OCI-LY1 (cell line): ENCODE measurements at regions not wholly inside any gene's neighbourhood (a gene's known extent, or its start where the extent isn't known, plus 50 kb on each side); places are given as distances from the start of the nearest gene placed in this dataset.

Experiments
- H2AFZ ChIP-seq: fragments of 200-600 bp; sonication (generic), shearing (Covaris generic); 2 replicates; pipeline ENCODE4 v1.6.0; 2014; ENCODE audit warnings: antibody characterized with exemption, mild to moderate bottlenecking, low read length
- H3F3A ChIP-seq: fragments of 200-600 bp; sonication (generic), shearing (Covaris generic); 2 replicates; pipeline ENCODE4 v1.6.0; 2014; ENCODE audit warnings: mild to moderate bottlenecking, antibody characterized with exemption, low read length, moderate library complexity; ENCODE audit not compliant: insufficient read depth
- H3K27ac ChIP-seq: fragments of 200-600 bp; sonication (generic); 2 replicates; pipeline ENCODE4 v1.5.1; 2014; ENCODE audit warnings: low read length, mixed run types, mild to moderate bottlenecking, low read depth; ENCODE audit not compliant: poor library complexity, severe bottlenecking
- H3K27me3 ChIP-seq: fragments of 200-600 bp; sonication (generic); 2 replicates; pipeline ENCODE4 v1.6.0; 2014; ENCODE audit warnings: antibody characterized with exemption, mild to moderate bottlenecking, low read length, moderate library complexity; ENCODE audit not compliant: insufficient read depth
- H3K36me3 ChIP-seq: fragments of 200-600 bp; sonication (generic); 2 replicates; pipeline ENCODE4 v1.6.1; 2014; ENCODE audit warnings: mild to moderate bottlenecking, antibody characterized with exemption, low read length, moderate library complexity, mixed read lengths; ENCODE audit not compliant: insufficient read depth
- H3K4me1 ChIP-seq: fragments of 200-600 bp; sonication (generic); 2 replicates; pipeline ENCODE4 v1.5.1; 2014; ENCODE audit warnings: mild to moderate bottlenecking, low read length, moderate library complexity; ENCODE audit not compliant: insufficient read depth, severe bottlenecking
- H3K4me2 ChIP-seq: fragments of 200-600 bp; sonication (generic), shearing (Covaris generic); 2 replicates; pipeline ENCODE4 v1.6.1; 2014; ENCODE audit warnings: low read length
- H3K4me3 ChIP-seq: fragments of 200-600 bp; sonication (generic); 2 replicates; pipeline ENCODE4 v1.5.1; 2014; ENCODE audit warnings: low read length, low read depth, mild to moderate bottlenecking, mixed read lengths; ENCODE audit not compliant: poor library complexity, severe bottlenecking
- H3K79me2 ChIP-seq: fragments of 200-600 bp; shearing (Covaris generic); 2 replicates; pipeline ENCODE4 v1.6.1; 2016; ENCODE audit warnings: mixed run types, low read length, mixed read lengths; ENCODE audit not compliant: insufficient read depth
- H3K9ac ChIP-seq: fragments of 200-600 bp; sonication (generic), shearing (Covaris generic); 2 replicates; pipeline ENCODE4 v1.6.1; 2014; ENCODE audit warnings: mild to moderate bottlenecking, low read length, mixed read lengths
- H3K9me2 ChIP-seq: fragments of 200-600 bp; sonication (generic), shearing (Covaris generic); 2 replicates; pipeline ENCODE4 v1.6.1; 2014; ENCODE audit warnings: low read depth, mild to moderate bottlenecking, low read length, mixed read lengths
- H3K9me3 ChIP-seq: fragments of 200-600 bp; shearing (Covaris generic); 2 replicates; pipeline ENCODE4 v1.6.1; 2014; ENCODE audit warnings: low read length, mixed read lengths
- H4K20me1 ChIP-seq: fragments of 200-600 bp; sonication (generic), shearing (Covaris generic); 2 replicates; pipeline ENCODE4 v1.6.0; 2016; ENCODE audit warnings: mild to moderate bottlenecking, low read length; ENCODE audit not compliant: insufficient read depth
- EZH2 ChIP-seq: fragments of 200-600 bp; sonication (generic), shearing (Covaris generic); IDR thresholded peaks from 2 replicates; pipeline ENCODE4 v1.8.0; 2017; ENCODE audit warnings: borderline replicate concordance, mixed run types, mild to moderate bottlenecking, antibody characterized with exemption, low read length, moderate library complexity, mixed read lengths
- TF ChIP-seq, protein P1 (sequence below): fragments of 200-600 bp; sonication (generic), shearing (Covaris generic); IDR thresholded peaks from 2 replicates; pipeline ENCODE4 v1.5.1; 2017; ENCODE audit warnings: mild to moderate bottlenecking, antibody characterized with exemption, low read length, moderate library complexity, mixed read lengths

DNA sequence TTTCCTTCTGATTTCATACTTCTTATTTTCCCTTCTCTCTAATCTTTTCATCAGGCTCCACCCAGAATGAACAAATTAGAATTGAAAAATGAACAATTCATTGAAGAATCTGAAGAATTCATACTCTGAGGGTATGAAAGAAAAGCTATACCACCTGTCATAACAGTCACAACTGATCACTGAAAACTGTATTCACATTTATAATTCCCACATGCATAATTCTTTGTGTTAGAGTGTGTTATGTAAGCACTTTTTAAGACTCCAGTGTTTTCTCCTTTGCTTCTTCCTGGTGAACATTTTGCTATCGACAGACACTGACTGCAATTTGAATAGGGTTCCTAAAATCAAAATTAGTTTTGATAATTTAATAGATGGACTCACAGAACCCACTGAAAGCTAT, 271.2 kb downstream of the SLC16A7 start:
- H3K9me2 ChIP-seq = no peaks in the 10 kb centered on the region
- no peaks in the 10 kb centered on the region for H3F3A ChIP-seq
- H3K4me3 ChIP-seq = no peak overlapping the region
- H3K4me2 ChIP-seq = no peak overlapping the region
- no peaks in the 10 kb centered on the region for H4K20me1 ChIP-seq
- H3K27ac ChIP-seq = no peak overlapping the region
- no peaks in the 10 kb centered on the region for H3K9me3 ChIP-seq
- H2AFZ ChIP-seq = no peak overlapping the region
- H3K36me3 ChIP-seq = no peaks in the 10 kb centered on the region
- TF ChIP-seq, protein P1, sequence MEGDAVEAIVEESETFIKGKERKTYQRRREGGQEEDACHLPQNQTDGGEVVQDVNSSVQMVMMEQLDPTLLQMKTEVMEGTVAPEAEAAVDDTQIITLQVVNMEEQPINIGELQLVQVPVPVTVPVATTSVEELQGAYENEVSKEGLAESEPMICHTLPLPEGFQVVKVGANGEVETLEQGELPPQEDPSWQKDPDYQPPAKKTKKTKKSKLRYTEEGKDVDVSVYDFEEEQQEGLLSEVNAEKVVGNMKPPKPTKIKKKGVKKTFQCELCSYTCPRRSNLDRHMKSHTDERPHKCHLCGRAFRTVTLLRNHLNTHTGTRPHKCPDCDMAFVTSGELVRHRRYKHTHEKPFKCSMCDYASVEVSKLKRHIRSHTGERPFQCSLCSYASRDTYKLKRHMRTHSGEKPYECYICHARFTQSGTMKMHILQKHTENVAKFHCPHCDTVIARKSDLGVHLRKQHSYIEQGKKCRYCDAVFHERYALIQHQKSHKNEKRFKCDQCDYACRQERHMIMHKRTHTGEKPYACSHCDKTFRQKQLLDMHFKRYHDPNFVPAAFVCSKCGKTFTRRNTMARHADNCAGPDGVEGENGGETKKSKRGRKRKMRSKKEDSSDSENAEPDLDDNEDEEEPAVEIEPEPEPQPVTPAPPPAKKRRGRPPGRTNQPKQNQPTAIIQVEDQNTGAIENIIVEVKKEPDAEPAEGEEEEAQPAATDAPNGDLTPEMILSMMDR = no peak
- no peak for TF ChIP-seq EZH2
- H3K4me1 ChIP-seq = no peaks in the 10 kb centered on the region
- H3K79me2 ChIP-seq = no peaks in the 10 kb centered on the region
- no peak overlapping the region for H3K9ac ChIP-seq
- no peaks in the 10 kb centered on the region for H3K27me3 ChIP-seq

DNA sequence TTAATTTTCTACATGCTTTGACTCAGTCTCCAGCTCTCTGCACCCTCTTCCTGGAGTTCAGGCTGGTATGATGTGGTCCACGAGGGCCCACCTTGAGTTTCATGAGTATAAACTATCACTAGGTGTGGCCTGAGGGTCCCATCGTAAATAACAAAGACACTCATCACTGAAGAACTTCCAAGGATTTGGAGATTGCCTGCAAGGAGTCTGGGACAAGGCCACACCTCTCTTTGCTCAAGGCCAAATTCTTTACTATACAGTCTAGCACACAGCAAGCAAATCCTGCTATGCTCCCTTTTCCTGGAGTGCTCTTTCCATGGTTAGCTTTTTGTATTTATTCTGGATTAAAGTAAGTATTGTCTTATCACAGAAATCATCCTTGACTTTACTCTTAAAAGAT, 271.9 kb downstream of the SLC16A7 start:
- Histone ChIP-seq H3K9ac (no peak overlapping the region), H3K79me2 (no peaks in the 10 kb centered on the region), H3K4me1 (no peaks in the 10 kb centered on the region), H4K20me1 (no peaks in the 10 kb centered on the region), H3F3A (no peaks in the 10 kb centered on the region), H3K4me2 (no peak overlapping the region), H3K9me3 (no peaks in the 10 kb centered on the region), H3K27ac (no peak overlapping the region), H3K36me3 (no peaks in the 10 kb centered on the region), H3K27me3 (no peaks in the 10 kb centered on the region), H3K4me3 (no peak overlapping the region), H2AFZ (no peak overlapping the region), H3K9me2 (no peaks in the 10 kb centered on the region)
- TF ChIP-seq, protein P1 = no peak
- no peak for TF ChIP-seq EZH2

DNA sequence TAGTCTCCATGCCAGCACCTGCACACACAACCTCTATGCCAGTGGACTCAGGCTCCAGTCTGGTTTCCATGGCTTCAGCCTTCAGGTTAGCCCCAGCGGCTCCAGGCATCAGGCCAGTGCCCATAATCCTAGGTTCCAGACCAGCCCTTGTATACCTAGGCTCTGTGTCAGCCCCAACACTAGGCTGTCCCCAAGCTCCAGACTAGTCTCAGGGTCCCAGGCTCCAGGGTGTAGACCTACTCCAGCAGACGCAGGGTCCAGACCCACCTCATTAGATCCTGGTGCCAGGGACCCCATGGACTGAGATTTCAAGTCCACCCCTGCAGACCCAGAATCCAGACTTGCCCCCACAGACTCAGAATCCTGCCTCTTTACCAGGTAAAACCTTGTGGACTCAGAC, 275.9 kb downstream of the SLC16A7 start:
- Histone ChIP-seq H3K27ac (no peak overlapping the region), H2AFZ (no peak overlapping the region), H3K79me2 (no peaks in the 10 kb centered on the region), H3K9ac (no peak overlapping the region), H4K20me1 (no peaks in the 10 kb centered on the region), H3K4me3 (no peak overlapping the region), H3K4me1 (no peaks in the 10 kb centered on the region), H3K4me2 (no peak overlapping the region), H3K9me2 (no peaks in the 10 kb centered on the region), H3K27me3 (no peaks in the 10 kb centered on the region), H3F3A (no peaks in the 10 kb centered on the region), H3K9me3 (no peaks in the 10 kb centered on the region), H3K36me3 (no peaks in the 10 kb centered on the region)
- no peak for TF ChIP-seq EZH2
- TF ChIP-seq, protein P1 = no peak
